ENCODE measurements at regions not wholly inside any gene's neighbourhood (a gene's known extent, or its start where the extent isn't known, plus 50 kb on each side); places are given as distances from the start of the nearest gene placed in this dataset.

- TF ChIP-seq CTCF (IDR thresholded peaks at IDR 0.05; ENCODE audit: insufficient read depth, low read length, poor library complexity, severe bottlenecking) (no peak), EZH2phosphoT487 (conservative IDR thresholded peaks at IDR 0.05; ENCODE audit: low read length) (no peak)
These were observed 176.2 kb downstream of the SMC2 start for GRCh38 chr9:104269996-104270963.

All from SU-DHL-6 (cell line).